GM21367 (cell line): ENCODE measurements at regions not wholly inside any gene's neighbourhood (a gene's known extent, or its start where the extent isn't known, plus 50 kb on each side); places are given as distances from the start of the nearest gene placed in this dataset.
"Not testable (repeated sequence)": the region's sequence is repeated elsewhere in the genome, so short reads cannot be mapped to it uniquely, and the experiment has no call there.

Source experiments
- ATAC-seq: cut with Tn5 transposase; IDR thresholded peaks from one replicate; pipeline ENCODE4 v1.9.1; 2021; ENCODE audit not compliant: unreplicated experiment

DNA sequence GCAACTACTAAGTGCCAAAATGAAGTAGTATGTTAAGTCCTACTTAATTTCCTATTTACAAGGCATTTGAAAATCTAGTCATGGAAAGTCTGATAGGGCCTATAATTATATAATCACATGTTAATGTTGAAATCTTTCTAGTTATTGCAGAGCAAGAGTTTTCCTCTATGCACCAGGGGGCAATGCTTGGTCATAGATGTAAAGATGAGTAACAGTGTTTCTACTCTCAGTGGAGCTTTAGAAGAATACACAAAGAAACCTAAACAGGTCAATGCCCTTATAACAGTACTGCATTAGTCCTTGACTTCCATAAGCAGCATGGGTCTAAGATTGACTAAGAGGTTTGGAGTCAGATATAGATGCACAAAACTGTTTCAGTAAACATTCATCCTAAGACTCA is 218.7 kb downstream of the KCTD12 start:
- no peak for ATAC-seq

DNA sequence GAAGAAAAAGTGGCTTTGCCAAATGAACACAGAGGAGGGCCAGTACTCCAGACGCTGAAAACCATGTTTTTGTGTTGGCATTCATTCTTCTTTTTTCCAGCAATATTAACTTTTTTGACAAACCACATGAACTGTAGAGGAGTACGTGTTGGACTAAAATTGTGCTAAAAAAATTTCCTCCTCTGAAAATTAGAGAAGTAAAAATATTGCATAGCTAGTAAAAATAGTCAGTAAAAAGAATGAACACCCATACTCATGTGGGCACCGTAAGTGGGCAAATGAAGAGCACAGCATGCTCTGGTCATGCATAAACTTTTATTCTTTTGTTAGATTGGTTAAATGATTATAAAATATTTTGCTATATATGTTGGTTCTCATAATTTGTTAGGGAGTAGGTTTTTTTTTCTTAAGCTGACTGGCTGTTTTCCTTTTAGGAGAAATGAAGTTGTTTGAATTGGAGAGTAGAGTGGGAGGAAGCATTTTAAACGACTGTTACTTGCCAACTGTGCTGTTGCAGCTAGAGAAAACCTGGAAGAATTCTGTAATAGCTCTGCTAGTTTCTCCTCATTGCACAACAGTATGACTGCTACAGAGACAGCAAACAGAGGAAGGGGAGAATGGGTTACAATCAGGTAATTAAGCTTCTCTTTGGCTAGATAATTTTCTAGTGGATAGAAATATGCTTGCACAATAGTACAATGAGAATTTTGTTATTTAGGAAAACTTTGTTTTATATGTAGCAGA is 222.4 kb downstream of the KCTD12 start:
- ATAC-seq: no peak

DNA sequence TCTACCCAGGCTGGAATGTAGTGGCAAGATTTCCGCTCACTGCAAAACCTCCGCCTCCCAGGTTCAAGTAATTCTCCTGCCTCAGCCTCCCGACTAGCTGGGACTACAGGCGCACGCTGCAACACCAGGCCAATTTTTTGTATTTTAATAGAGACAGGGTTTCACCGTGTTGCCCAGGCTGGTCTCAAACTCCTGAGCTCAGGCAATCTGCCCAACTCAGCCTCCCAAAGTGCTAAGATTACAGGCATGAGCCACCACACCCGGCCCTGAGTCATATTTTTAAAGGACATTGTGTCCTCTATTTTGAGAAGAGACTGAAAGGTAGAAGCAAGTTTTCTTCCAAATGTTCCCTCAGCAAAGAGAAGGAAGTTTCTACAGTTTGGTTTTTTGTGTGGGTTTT is 227.1 kb downstream of the KCTD12 start:
- ATAC-seq: not testable (repeated sequence)

DNA sequence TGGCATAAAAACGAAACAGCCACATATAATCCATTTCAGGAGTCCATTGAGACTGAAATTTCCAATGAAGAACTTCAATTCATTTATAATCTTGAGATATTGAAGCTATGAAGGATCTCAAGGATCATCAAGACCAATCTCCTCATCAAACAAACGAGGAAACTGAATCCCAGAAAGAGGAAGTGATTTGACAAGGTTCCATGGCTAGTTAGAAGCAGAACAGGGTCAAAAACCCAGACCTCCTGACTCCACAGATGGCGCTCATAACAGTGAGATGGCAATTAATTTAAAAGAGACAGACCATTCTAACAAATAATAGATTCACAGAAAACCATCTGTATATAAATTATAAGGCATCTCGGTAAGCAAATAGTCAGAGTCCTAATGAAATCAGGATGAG is 229.7 kb downstream of the KCTD12 start:
- ATAC-seq: no peak

DNA sequence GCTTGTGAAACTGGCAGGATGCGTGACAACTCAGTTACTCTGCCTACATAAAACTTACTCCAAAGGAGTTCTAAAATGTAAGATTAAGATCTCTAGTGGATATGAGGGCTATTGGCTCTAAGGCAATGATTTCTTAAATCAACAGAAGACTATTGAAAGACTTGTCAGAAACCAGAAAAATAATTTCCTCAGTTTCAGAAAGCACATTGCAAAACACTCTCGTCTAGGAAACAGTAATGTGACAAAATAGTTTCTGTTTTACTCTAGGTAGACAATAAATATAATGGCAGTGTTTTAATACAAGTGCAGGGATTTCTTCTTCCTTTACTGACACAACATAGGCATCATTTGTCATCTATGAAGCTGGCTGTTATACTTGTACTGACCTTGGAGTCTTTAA is 230.1 kb downstream of the KCTD12 start:
- ATAC-seq: no peak

DNA sequence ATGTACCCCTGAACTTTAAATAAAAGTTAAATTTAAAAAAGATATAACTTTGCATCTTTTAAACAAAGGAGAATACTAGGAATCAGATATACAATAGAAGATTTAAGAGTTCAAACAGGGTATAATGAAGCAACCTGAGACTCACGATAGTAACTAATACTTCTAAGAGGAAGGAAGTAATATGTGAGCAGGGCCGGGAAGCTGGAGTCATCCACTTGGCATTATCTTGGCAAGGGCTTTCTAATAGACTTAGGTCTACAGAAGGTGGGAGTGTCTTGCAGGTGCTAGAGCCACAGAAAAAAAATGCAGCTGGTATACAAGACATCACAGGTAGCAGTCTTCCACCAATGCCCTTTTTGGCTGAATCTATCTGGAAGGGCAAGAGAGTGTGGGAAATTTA is 231.9 kb downstream of the KCTD12 start:
- no peak for ATAC-seq

DNA sequence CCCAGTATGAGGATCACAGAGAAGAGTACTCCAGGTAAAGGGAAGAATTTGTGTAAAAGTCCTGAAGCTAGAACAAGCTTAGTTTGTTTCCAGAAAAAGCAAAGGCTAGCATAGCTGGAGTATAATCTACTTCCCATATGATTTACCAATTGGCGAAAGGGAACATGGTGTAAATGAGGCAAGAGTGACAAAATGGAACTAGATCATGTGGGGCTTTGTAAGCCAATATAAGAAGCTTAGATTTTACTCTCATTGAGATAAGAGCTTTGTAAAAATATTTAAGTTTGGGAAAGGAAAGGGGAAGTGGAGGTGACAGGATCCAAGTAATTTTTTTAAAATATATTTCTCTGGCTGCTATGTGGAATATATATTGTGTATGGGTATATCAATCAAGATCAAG is 234.9 kb downstream of the KCTD12 start:
- no peak for ATAC-seq

DNA sequence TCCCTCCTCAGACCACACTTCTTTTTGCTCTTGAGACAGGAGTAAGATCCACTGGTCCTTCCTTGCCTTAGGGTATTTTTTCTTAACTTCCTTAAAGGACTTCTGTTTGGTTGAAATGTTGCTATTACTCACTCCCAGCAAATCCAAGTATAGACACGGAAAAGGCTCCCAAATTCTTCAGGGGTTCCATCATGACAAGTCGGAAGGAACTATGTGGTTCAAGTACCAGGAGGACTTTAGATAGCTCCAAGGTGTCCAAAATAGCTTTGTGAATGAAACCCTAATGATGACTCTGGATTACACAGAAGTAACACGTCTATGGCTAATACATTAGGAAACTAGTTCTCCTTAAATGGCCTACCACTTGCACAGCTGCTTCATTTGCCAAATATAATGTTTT is 238.7 kb downstream of the KCTD12 start:
- no peak for ATAC-seq

DNA sequence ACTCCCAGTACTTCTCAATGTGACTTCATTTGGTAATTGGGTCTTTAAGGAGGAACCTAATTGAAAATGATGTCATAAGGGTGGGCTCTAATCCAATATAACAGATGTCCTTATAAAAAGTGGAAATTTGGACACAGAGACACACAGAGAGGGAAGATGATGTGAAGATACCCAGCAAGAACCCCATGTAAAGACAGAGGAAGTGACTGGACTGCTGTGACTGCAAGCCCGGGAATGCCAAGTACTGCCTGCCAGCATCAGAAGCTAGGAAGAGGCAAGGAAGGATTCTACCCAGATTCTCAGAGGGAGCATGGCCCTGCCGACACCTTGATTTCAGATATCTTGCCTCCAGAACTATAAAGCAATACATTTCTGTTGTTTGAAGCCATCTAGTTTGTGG is 239.3 kb downstream of the KCTD12 start:
- ATAC-seq: no peak

DNA sequence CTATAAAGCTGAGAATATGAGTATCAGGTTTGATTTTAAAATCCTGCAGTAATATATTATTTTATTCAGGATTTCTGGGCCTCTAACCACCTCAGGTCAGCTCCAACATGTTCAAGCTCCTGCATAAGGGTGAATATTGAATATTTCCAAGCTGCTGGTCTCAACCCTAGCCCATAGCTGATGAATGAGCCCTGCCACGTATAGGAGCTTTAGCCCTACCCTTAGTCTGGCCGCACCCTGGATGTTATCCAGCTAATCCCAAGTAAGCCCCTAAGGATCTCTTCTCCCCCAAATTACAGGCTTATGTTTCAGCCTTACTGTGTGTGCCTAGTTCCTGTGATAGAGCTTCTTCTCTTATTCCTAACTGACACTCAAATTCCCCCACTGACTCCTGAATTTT is 240.6 kb downstream of the KCTD12 start:
- no peak for ATAC-seq

DNA sequence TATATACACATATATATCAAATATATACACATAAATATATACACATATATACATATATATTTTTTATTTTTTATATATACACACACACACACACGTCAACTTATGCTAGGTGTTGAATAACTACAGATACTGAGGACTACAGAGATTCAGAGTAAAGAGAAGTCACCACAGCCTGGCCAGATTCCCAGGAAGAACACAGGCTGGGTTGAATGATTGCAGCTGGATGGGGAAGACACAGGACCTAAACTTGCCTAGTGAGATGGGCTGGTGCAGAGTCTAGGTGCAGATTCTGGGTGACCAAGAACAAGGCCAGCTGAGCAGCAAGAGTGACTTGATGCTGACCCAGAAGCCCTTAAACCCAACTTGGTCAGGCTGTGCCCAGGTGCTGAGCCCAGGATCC is 241.3 kb downstream of the KCTD12 start:
- no peak for ATAC-seq

DNA sequence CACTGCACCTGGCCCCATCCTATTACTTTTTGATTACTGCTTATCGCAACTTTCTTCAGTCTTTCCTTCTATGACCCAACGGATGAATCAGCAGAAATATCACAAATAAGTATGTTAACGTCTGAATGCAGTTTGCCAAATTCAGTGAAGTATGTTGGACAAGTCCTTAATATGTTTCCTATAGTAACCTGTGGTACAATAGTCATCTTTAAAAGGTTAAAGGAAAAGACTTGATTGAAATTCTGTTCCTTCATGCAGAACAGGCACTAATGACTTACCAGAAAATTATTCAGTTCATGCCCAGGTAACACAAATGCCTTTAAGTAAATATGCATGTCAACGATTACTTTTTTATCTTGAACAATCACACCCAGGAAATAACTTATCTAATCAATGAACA is 242.6 kb downstream of the KCTD12 start:
- ATAC-seq: no peak

DNA sequence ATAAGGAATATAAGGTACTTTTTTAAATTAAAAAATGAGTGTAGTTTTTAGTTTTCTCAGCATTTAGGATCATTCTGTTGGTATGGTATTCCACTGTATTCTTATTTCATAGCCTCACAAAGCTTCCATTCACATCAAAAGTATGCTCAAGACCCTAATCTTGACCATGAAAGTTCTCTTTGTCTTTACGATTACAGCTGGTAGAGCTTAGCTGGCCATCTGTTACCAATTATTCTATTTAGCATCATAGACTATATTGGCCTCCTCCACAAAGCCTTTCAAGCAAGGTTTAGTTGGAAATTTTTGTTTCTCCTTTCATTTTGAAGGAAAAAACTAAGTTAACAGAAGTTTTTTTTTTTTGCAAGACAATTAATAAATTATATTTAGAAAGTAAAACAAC is 245.1 kb downstream of the KCTD12 start:
- no peak for ATAC-seq

DNA sequence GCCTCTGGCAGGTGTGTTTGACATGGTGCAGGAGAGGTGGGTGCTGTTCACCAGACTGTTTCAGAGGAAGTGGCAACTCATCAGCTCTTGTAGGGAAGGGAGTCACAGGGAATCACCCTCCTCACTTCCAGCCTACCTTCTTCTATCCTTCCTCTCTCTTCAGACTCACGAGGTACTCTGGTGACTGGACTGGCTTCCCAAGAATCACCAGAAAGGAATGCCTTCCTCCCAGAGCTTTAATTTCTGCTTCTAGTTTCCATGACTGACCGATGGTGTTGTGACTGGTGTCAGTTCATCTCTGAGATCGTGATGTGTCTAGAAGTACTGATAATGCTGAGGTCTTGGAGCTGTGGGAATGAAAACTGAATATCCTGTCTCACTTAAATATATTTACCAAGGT is 247.3 kb downstream of the KCTD12 start:
- no peak for ATAC-seq

DNA sequence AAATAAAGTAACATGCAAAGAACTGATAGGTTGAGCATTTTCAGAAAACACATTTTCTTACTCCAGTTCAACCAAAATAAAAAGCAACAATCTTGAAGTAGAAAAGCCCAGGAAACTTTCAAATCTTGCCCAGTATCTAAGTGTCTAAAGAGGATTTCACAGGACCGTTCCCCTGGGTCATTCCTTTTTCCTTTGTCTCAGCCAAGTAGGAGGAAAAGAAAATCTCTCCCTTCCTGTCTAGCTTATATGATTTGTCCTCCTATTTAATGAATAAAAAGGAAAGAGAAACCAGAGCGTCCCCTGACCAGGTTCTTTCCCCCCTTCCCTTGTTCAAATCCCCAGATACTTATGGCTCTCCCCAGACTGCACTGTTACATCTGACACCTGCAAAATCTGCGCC is 248.0 kb downstream of the KCTD12 start:
- ATAC-seq: no peak

DNA sequence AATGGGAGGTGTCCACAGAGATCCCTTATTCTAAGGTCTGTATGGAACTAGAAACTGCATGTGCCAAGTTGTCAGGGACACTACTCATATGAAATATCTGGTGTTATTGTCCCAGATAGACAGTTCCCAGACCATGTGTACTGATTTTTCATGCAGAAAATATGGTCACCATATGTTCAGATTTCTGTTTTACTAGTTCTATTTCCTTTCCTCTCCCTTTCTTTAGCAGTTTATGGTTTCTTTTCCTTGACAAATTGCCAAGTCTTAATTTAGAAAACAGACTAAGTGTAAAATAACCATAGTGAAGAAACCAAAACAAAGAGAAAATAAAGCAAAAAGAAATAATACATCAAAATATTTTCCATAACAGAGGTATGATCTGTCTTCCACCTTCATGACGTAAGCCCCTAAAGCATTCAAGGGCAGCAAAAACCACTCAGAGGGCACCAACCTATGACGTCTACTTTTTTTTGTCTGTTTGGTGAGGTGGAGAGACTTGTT is 248.5 kb downstream of the KCTD12 start:
- no peak for ATAC-seq

DNA sequence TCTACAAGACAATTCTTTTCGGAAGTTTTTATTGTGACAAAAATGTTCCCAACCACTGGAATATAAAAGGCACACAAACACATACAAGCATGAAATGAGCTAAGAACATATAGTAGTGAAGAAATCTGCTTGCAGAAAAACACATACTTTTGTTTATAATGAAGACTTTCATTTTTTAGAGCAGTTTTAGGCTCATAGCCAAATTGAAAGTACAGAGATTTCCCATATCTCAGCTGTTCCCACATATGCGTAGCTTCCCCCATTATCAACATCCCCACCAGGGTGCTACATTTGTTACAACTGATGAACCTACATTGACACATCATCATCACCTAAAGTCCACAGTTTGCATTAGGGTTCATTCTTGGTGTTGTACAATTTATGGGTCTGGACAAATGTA is 249.4 kb downstream of the KCTD12 start:
- no peak for ATAC-seq

DNA sequence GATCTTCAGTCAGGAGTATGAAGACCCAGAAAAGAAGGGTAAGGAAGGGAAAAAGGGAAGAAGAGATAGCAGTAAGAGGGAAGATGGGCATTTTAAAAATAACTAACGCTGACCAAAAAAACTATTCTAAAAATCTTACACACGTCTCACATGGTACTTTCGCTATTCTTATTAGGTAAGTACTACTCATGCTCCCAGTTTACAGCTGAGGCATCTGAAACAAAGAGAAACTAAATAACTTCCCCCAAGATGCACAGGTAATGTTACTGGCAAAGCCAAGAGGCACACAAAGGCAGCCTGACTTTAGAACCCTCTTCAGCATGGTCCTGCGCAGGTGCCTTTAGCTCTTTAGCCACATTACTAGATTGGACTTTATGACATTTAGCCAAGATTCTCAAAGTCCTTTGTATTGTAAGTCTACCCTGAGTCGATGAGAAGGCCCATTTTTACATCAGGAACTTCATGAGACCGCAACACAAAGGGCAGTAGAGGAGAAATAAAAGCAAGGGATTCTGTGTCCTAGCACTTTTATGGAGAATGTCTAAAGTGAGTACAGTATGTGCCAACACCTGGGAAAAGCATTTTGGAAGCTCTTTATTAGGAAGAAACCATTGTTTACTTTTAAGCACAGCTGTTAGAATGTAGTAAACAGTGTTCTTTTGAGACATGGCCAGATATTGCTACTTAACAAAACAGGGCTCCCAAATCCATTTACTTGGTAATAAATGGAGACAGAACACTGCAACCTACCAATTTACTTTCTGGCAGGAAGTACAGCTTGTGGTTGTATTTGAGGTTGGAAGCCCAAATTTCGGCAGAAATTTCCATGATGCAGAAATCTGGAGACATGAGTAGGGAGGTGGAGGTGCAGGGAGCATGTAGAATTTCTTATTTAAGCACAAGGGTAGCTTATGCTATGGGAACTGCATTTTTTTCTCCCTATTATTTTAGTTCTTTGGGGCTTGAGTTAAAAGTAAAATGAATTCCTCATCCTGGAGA is 250.7 kb downstream of the KCTD12 start:
- ATAC-seq: no peak

DNA sequence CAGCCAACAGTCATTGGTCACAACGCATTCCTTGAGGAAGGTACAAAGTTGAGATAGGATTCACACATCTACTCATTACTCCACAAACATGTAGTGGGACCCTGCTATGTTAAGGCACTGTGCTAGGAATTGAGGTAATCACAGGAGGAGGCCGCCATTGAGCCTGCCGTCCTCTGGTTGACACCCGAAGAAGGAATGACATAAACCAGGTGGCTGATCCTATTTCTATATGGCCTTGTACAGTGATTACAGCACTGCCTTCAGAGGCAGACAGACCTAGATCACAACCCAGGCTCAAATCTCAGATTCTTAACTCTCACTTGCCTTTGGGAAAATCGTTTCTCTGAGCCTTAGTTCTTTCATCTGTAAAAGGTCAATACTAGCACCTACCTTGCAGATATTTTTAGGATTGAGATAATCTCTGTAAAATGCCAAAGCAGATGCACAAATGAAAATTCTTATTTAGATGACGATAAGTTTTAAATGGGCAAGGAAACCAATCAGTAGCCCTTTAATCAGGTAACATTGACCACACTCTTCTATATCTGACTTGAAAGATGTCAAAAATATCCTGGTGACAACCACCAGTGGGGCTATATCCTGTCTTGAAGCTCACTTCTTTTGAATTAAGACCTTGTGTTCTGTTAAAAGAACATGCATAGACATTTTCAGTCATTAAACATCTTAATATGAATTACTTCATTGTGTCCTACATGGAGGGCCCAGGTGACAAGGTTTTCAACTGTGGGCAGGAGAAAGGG is 251.6 kb downstream of the KCTD12 start:
- no peak for ATAC-seq

DNA sequence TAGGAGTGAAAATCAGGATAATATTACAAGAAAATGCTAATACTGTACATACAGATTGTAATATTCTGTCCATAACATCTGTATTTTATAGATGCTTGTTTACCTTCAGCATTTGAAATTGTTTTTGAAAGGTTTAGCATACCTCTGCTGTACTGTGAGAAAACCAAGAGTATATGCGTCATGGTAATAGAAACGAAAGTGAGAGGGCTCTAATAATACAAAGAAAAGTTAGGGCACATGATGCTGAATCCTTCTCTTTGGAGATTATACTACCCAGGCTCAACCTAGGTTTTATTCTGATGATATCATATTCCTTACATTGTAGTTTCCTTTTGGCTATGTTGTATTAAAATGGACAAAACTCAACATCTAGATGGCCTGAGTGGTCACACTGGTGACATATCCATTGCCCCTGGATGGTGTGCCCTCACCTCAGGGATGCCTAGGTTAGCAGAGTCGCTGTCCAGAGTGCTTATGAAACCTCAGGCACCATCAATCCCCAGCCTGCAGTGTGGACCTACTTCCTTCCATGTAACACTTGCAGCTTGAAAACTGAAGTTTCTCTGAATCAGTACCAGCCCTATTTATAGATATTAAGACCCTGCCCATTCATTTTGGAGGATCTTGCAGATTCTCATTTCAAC is 253.7 kb downstream of the KCTD12 start:
- ATAC-seq: no peak
